Chondrocyte (in vitro differentiated cells): ENCODE measurements at regions not wholly inside any gene's neighbourhood (a gene's known extent, or its start where the extent isn't known, plus 50 kb on each side); places are given as distances from the start of the nearest gene placed in this dataset.
A peak's percentile ranks its signal among the peaks of the same experiment; 100 is the strongest.
"Not testable (repeated sequence)": the region's sequence is repeated elsewhere in the genome, so short reads cannot be mapped to it uniquely, and the experiment has no call there.

Experiments
- DNase-seq: peaks from one replicate; pipeline ENCODE4 v3.0.0; 2021; ENCODE audit warnings: mixed read lengths, low spot score
- H3K27ac Mint-ChIP-seq: one replicate; pipeline ENCODE4 v1.8.0; 2021; ENCODE audit warnings: mild to moderate bottlenecking, moderate library complexity, mixed read lengths; ENCODE audit not compliant: unreplicated experiment
- H3K27me3 Mint-ChIP-seq: 2 replicates; pipeline ENCODE4 v1.8.0; 2021; ENCODE audit warnings: low read depth, mixed read lengths
- H3K36me3 Mint-ChIP-seq: 2 replicates; pipeline ENCODE4 v1.8.0; 2021; ENCODE audit warnings: low read depth, mixed read lengths
- H3K4me1 Mint-ChIP-seq: 2 replicates; pipeline ENCODE4 v1.8.0; 2021; ENCODE audit warnings: low read depth, mild to moderate bottlenecking, mixed read lengths
- H3K4me3 Mint-ChIP-seq: one replicate; pipeline ENCODE4 v1.8.0; 2021; ENCODE audit warnings: mild to moderate bottlenecking, moderate library complexity, mixed read lengths; ENCODE audit not compliant: unreplicated experiment
- H3K9me3 Mint-ChIP-seq: 2 replicates; pipeline ENCODE4 v1.8.0; 2021; ENCODE audit warnings: low read depth, mixed read lengths
- TF ChIP-seq, protein P1 (sequence below): fragments of 200-600 bp; sonication (generic); IDR thresholded peaks from 2 replicates; pipeline ENCODE4 v1.5.0; 2021; ENCODE audit warnings: antibody characterized with exemption, mild to moderate bottlenecking, moderate library complexity

DNA sequence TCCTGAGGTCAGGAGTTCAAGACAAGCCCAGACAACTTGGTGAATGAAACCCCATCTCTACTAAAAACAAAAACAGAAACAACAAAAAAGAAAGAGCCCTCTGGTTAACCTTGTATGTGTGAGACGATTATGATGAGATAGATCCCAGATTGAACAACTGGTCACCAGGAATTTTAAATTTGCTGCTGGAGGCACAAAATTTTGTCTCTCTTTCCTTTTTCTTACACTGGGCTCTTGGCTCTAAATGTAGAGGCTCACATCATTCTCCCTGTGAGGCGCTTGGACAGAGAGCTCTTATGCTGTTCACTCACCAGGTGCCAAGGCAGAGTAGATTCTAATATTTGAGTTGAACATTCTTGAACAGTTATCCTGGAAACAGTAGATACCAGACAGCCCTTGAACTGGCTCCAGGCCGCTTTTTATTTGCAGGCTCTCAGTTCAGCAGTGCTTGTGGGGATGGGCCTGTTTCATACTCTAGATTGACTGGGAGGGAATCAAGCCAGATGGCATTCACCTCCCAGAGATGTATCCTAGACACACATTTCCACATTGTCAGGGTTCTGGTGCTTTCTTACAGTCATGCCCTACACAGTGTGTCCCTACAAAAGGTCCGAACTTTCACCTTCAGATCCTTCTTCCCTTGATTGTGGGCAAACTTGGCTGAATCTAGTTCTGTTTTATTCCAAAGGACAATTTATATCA, 1159.6 kb downstream of the RPIA start:
- Mint-ChIP-seq H3K27me3 (no peaks in the 10 kb centered on the region), H3K36me3 (no peaks in the 10 kb centered on the region), H3K9me3 (peaks cover 48% of the 10 kb centered on the region), H3K4me1 (no peaks in the 10 kb centered on the region), H3K27ac (no peak overlapping the region), H3K4me3 (no peak overlapping the region)
- DNase-seq = no peak
- TF ChIP-seq, protein P1, sequence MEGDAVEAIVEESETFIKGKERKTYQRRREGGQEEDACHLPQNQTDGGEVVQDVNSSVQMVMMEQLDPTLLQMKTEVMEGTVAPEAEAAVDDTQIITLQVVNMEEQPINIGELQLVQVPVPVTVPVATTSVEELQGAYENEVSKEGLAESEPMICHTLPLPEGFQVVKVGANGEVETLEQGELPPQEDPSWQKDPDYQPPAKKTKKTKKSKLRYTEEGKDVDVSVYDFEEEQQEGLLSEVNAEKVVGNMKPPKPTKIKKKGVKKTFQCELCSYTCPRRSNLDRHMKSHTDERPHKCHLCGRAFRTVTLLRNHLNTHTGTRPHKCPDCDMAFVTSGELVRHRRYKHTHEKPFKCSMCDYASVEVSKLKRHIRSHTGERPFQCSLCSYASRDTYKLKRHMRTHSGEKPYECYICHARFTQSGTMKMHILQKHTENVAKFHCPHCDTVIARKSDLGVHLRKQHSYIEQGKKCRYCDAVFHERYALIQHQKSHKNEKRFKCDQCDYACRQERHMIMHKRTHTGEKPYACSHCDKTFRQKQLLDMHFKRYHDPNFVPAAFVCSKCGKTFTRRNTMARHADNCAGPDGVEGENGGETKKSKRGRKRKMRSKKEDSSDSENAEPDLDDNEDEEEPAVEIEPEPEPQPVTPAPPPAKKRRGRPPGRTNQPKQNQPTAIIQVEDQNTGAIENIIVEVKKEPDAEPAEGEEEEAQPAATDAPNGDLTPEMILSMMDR = no peak

DNA sequence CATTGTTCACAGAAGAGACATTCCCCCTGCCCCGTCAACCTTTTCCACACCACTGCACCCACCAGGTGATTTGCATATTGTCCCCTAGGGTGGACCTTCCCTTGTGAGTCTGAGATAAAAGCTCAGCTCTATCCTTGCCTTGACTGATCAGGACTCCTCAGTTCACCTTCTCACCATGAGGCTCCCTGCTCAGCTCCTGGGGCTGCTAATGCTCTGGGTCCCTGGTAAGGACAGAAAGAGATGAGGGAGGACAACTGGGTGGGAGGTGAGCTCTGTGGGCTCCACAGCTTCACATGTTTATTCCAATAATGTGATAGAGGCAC, 1160.1 kb downstream of the RPIA start:
- peaks cover 44% of the 10 kb centered on the region for H3K9me3 Mint-ChIP-seq

DNA sequence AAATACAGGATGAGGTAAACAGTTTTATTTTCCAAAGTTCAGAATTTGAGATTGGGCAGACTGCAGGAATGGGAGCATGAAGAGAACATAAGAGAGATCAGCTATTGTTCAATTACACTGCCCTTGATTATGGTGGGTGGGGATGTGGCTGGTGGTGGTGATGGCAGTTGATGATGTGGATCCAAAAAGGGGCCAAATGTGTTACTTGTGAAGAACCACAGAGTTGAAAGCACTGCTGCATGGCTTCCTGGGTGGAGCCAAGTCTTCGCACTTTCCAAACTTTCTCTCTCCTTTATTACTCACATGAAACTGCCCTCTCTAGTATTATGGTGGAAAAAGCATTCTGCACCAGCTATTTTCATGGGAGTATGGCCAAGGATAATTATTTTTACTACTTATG, 1162.0 kb downstream of the RPIA start:
- not testable (repeated sequence) for H3K4me3 Mint-ChIP-seq, H3K27me3 Mint-ChIP-seq, H3K27ac Mint-ChIP-seq, H3K36me3 Mint-ChIP-seq, H3K4me1 Mint-ChIP-seq, DNase-seq
- H3K9me3 Mint-ChIP-seq = peaks cover 31% of the 10 kb centered on the region

More for the DNA sequence above, 1160.1 kb downstream of the RPIA start:
- TF ChIP-seq, protein P1 = no peak
- Mint-ChIP-seq H3K4me3 (no peak overlapping the region), H3K36me3 (no peaks in the 10 kb centered on the region), H3K27ac (no peak overlapping the region), H3K4me1 (no peaks in the 10 kb centered on the region), H3K27me3 (no peaks in the 10 kb centered on the region)
- peak; percentile 38 for DNase-seq

DNA sequence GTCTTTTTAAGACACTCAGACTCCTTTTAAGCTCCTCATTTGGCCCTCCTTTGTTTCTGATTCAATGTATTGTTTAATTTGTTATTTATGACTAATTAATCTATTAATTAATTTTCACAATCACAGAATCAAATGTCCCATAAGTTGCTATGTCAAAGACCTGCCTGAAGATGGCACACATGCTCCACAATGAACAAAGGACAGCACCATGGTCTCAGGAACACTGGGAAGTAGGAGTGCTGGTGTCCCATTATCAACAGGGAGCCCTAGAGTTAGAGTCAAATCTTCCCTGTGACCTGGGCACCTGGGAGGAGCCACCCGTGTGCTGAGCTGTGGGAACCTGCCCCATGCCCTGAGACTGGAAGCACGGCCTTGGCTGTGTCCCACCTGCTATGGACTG, 1164.3 kb downstream of the RPIA start:
- not testable (repeated sequence) for H3K27ac Mint-ChIP-seq, DNase-seq, H3K4me1 Mint-ChIP-seq, H3K36me3 Mint-ChIP-seq, H3K27me3 Mint-ChIP-seq, H3K4me3 Mint-ChIP-seq
- H3K9me3 Mint-ChIP-seq = peaks cover 11% of the 10 kb centered on the region

DNA sequence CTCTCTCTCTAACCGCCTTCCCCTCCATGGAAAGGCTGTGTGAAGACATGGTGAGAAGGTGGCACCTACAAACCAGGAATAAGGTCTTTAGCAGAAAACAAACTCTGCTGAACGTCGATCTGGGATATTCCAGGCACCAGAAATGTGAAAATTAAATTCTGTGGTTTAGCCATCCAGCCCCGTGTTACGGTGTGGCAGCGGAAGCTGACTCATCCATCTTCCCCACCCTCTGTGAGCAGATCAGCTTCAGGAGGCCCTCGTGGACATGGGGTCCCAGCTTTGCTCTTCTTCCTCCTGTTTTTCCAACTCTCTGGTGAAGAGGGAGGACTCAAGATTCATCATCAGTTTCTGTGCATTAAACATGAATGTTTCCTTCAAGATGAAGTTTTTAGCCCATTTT, 1164.8 kb downstream of the RPIA start:
- H3K27ac Mint-ChIP-seq, H3K9me3 Mint-ChIP-seq, H3K4me3 Mint-ChIP-seq, DNase-seq, H3K27me3 Mint-ChIP-seq, H3K36me3 Mint-ChIP-seq, H3K4me1 Mint-ChIP-seq: not testable (repeated sequence)

DNA sequence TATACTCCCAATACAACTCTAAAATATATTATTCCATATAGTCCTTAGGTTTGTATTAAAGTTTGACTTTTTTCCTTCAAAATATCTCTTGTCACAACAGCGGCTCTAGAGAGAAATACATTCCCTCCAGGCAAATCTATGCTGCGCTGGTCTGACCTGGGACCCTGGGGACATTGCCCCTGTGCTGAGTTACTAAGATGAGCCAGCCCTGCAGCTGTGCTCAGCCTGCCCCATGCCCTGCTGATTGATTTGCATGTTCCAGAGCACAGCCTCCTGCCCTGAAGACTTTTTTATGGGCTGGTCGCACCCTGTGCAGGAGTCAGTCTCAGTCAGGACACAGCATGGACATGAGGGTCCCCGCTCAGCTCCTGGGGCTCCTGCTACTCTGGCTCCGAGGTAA, 1170.7 kb downstream of the RPIA start:
- not testable (repeated sequence) for DNase-seq, H3K4me3 Mint-ChIP-seq, H3K4me1 Mint-ChIP-seq, H3K9me3 Mint-ChIP-seq, H3K27ac Mint-ChIP-seq, H3K36me3 Mint-ChIP-seq, H3K27me3 Mint-ChIP-seq

DNA sequence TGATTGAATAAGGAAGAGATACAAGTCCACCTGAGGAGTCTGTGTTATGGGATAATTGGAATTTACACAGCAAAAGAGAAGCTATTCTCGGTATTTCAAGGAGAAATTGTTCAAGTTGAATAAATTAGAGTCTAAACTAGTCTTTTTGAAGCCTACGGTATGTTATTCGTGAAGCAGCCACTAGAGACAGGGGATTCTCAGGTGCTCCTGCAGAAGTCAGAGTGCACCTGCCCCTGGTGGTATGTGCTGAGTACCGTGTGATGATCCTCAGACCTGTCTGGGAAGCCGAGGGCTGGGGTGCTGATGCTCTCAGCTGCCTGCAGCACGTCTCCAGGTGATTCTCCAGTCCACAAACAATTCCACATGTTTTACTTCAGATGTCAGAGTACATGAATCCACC, 1171.7 kb downstream of the RPIA start:
- H3K4me1 Mint-ChIP-seq, H3K27ac Mint-ChIP-seq: not testable (repeated sequence)

DNA sequence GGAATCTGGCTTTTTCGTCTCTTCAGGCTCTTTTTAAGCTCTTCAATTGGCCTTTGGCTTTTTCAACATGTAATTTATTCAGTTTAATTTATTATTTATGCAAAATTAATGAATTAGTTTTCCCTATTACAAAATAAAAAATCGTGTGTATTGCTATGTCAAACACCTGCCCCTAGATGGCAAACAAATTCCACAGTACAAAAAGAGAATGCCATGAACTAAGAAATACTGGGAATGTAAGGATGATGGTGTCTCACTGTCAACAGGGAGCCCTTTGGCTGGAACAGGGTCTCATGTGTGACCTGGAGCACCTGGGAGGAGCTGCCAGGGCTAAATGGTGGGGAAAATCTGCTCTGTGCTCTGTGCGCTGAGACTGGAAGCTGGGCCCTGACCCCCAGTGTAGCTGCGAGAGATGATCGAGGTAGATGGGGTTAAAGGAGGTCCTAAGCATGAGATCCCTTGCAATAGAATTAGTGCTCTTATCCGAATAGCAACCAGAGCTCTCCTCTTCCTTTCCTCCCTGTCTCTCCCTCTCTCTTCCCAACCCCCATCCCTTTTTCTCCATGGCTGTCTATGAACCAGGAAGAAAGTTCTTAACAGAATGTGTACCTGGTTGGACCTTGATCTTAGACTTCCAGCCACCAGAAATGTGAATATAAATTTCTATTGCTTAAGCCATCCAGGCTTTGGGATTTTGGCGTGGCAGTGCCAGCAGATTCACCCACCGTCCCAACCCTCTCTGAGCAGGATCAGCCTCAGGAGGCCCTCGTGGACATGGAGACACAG, 1183.5 kb downstream of the RPIA start:
- not testable (repeated sequence) for H3K9me3 Mint-ChIP-seq, H3K4me3 Mint-ChIP-seq, DNase-seq, H3K27ac Mint-ChIP-seq, H3K4me1 Mint-ChIP-seq, H3K36me3 Mint-ChIP-seq, H3K27me3 Mint-ChIP-seq

More for the DNA sequence above, 1171.7 kb downstream of the RPIA start:
- not testable (repeated sequence) for DNase-seq, H3K9me3 Mint-ChIP-seq, H3K27me3 Mint-ChIP-seq, H3K36me3 Mint-ChIP-seq, H3K4me3 Mint-ChIP-seq

DNA sequence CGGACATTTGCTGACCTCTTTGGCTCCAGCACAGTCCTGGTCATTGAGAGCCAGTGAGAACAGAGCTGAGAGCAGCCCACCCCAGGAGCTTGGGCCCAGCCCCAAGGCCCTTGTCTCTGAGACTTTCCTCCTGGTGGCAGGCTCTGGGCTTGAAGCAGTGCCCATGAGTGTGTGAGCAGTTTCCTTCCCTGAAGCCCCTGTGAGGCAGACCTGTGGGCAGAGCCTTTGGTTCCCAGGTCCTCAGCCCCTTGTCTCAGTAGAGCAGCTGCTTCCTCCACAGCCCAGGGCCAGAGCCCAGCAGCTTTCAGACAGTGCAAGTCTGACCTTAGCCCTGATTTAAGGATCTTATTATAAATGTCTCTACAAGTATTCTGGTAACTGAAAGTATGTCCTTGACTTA, 1185.0 kb downstream of the RPIA start:
- H3K27me3 Mint-ChIP-seq, H3K9me3 Mint-ChIP-seq, H3K27ac Mint-ChIP-seq, DNase-seq, H3K4me1 Mint-ChIP-seq, H3K4me3 Mint-ChIP-seq, H3K36me3 Mint-ChIP-seq: not testable (repeated sequence)

DNA sequence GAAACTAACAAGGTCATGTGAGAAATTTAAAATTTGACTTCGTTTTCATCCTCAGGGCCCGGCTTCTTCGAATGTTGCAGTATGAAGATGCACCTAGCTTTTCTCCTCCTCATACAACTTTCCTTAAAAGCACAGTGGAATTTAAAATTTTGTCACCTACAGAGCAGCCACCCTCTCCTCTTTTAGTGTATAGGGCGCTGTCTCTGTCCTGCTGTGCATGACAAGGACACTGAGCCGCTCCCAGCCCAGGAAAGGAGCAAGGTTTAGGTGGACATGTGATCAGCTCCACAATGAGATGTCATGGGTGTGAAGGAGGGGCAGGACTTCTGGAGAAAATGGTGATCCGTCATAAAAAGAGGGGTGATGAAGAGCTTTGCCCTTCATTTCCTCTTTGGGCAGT, 1185.4 kb downstream of the RPIA start:
- not testable (repeated sequence) for DNase-seq, H3K4me1 Mint-ChIP-seq, H3K27ac Mint-ChIP-seq, H3K9me3 Mint-ChIP-seq, H3K27me3 Mint-ChIP-seq, H3K36me3 Mint-ChIP-seq, H3K4me3 Mint-ChIP-seq

DNA sequence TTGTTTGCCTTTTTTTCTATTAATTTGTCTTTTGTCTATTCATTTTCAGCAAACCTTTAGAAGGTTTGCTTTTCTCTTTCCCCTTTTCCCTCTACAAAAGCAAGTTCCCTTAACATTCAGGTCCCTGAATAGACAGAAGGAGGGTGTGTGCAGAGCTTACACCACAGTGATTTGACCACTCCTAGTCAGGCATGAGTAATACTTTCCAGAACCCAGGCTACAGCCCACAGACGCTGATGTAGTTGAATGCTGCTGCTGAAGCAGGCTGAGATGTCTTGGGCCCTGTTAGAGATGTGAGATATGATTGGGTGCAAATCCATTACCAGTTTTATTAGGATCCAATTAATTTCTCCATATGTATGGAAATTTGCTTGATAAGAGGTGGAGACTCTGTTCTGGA, 1191.4 kb downstream of the RPIA start:
- H3K9me3 Mint-ChIP-seq, H3K36me3 Mint-ChIP-seq, H3K4me1 Mint-ChIP-seq, H3K4me3 Mint-ChIP-seq, H3K27me3 Mint-ChIP-seq, H3K27ac Mint-ChIP-seq, DNase-seq: not testable (repeated sequence)
